HG02885 (cell line): ENCODE measurements at regions not wholly inside any gene's neighbourhood (a gene's known extent, or its start where the extent isn't known, plus 50 kb on each side); places are given as distances from the start of the nearest gene placed in this dataset.

Experiments
- ATAC-seq: cut with Tn5 transposase; IDR thresholded peaks from one replicate; pipeline ENCODE4 v1.9.1; 2021; ENCODE audit warnings: mild to moderate bottlenecking; ENCODE audit not compliant: unreplicated experiment, poor library complexity

DNA sequence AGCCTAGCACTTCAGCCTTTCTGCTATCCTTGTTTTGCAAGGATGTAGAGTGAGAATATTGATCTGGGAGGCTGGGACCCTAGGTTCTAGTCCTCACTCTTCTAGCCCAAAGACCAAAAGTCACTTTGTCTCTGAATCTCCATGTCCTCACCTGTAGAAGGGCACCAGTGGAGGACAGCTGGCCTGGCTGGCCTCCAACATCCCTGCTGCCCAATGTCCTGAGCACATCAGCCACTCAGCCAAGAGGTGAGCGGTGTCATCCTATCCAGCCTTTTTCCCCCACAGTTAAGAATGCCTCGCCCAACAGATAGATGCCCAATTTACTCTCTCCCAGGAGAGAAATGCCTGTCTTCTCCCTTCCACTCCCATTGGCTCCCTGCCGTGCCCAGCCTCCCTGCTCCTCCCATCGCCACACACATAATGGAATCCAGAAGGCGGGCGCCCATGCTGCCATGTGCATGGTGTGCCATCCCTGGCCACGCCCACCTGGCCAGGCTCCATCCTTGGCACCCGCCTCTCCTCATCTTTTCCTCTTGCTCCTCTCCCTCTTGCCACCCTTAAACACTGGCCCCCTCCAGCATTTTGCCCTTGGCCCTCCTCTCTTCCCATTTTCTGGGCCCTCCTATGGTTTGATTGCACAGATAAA lies 157.3 kb upstream of the SDK2 start:
- no peak for ATAC-seq

DNA sequence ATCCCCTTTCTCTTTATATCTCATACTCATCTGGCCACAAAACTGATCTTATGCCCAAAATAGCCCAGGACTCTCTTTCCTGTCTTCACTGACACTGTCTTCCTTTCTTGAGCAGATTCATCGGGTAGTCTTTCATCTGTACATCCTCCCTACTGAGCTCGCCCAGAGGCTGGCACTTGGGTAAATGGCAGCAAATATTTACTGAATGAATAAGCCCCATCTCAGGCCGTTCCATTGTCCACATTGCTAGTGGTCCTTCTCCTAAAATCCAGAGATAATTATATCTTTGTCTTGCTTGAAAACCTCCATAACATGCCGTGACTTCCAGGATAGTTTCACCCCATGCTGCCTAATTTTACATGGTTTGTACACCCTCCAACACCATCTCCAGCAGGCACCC lies 158.1 kb upstream of the SDK2 start:
- no peak for ATAC-seq

DNA sequence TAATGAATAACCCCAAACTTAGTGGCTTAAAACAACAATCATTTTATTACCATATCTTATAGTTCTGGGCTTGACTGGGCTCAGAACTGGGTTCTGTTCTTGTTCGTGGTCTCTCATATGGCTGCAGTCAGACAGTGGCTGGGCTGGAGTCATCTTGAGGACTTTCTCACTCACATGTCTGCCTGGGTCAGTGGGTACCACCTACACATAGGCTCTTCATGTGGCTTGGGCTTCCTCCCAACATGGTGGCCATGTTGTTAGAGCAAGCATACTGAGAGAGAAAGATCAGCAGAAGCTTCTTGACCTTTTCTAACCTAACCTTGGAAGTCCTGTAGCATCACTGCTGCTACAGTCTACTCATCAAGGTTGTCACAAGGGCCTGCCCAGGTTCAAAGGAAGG lies 158.6 kb upstream of the SDK2 start:
- ATAC-seq, result no peak

DNA sequence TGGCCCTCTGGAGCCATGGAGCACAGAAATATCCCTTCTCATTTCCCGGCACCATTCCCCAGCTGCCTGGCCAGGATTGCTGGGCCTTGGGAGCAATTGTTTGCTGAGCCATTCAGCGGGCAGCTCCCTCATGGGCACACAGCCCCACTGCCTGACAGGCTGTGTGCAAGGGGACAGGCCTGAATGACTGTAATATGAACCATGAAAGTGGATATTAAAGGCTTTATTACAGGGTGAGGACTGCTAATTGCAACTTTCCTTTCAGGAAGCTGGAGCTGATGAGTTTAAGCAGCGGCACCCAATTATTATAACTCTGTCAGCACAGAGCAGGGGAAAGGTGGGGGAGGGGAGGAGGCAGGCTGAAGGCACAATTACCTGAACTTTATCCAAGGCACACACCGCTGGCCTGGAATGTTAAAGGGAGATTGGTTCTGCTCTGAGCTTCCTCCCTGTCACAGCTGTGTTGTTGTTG lies 159.8 kb upstream of the SDK2 start:
- ATAC-seq, result no peak

DNA sequence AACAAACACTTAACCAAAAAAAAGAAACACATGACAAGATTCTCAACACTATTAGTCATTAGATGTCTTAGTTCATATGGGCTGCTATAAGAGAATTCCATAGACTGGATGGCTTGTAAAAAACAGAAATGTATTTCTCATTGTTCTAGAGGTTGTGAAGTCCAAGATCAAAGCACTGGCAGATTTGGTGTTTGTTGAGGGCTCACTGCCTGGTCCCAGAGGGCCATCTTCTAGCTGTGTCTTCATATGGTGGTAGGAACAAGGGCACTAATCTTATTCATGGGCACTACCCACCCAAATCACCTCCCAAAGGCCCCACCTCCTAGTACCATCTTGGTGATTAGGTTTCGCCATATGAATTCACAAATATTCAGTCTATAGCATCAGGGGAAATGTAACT lies 162.5 kb upstream of the SDK2 start:
- ATAC-seq, result no peak

DNA sequence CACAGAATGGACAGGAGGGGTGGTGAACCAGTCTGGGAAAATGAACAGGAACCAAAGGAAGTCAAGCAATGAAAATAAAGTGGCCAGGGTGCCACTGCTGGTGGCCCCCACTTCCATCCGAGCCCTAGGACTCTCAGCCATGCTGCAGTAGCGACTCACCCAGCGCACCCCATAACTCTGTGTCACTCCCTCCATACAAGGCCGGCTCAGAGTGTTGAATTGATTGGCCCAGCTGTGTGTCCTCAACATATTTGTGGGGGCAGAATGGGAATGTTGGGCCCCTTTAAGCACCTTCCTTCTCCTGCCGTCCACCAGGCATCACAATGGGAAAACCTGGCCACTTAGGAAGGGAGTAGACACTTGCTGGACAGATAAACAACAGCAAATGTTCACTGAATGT lies 169.0 kb upstream of the SDK2 start:
- no peak for ATAC-seq

DNA sequence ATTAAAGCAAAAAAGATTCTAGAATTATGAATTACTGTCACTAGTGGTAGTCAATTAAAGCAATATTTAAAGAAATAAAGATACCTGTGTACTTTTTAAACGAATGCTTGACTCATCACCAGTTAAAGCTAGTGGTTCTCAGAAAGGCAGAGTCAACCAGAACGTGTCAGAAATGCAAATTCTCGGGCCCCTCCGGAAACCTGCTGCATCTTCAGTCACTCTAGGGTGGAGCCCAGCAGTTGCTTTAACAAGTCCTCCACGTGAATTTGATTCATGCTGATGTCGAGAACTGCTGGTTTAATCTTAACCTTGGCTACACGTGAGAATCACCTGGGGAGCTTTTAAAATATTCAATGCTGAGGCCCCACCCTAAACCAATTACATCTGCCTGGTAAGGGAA lies 169.8 kb upstream of the SDK2 start:
- ATAC-seq, result no peak

DNA sequence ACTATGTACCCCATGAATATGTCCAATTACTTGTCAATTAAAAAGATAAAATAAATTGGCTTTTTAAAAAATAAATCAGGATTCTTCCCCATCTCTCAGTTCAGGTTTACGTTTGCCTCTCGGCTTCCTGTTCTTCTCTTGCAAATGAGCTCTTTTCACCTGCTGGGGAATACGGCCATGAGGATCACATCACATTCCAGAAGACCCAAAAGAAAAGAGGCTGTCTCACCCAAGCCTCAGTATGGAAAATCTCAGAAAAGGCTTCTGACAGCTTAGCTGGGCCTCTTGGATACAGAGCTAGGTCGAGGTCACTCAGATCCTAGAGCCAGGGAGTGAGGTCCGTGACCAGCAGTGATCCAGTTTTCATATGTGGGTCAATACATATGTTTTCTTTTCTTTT lies 171.2 kb upstream of the SDK2 start:
- ATAC-seq, result no peak

DNA sequence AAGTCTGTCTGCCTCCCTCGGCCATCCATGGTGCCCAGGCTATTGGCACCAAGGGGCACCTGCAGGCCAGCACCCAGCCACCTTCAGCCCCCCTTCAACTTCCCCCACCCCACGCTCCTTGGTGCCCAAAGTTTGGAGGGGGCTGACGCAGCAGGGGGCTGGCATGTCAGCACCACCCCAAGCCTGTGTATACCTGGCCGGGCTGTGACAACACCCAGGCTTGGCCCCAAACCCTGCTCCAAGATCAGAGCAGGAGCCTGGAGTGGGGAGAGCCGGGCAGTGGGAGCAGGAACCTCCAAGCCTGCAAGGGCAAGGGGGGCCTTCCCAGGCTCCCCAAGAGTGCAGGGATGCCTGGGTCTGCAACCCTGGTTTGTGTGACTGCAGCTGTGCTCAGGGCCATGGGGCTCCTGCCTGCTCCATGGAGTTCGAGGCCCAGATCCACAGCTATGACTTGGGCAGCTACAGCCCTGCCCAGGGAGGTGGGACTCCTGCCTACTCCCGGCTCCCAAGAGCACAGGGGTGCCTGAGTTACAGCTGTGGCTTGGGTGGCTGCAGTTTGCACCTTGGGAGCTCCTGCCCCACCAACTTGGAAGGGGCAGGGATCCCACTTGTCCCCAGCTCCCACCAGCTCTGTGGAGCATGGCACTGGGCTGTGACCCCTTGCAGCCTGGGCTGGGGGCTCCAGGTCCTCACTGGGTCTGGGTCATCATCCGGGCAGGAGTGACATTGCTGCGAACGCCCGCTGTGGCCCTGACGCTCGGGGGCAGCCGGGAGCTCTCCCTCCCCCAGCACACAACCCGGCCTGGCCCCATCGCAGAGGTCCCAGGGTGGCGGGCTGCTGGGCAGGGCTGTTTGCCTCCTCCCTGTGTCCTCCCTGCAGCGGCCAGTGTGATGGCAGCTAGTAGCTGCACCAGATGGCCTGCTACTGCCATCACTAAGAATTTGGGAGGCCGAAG lies 175.5 kb upstream of the SDK2 start:
- ATAC-seq, result no peak

DNA sequence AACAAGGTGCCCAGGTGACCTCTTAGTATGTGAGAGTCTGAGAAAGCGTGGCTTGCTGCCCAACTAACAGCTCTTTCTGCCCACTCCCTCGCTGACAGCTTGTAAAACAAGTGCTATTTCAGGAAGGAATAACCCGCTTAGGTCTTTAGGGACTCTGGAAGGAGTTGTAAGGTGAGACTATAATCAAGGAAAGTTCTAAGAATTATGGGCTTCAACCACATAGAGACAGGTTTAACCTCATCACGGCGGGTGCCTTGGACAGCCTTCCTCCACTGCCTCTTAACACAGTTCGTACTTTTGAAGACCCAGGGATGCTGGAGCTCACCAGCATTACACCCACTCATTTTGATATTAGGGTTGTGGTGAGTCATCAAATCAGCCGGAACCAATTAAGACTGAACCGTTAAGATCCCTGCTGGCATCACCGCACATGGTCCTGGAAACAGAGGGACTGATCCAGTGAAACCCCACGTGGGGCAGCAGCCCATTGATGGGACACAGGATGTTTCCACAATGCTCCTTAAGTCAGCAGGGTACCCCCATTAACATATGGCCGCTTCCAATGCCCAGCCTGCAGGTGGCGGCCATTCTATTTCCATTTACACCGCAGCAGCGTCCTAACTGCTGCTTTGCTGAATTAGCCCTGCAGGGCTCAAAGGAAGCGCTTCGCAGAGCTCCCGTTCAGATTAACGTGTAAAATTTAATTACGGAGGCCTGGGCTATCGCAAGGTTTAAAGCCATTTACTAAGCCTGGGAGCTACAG lies 176.6 kb upstream of the SDK2 start:
- no peak for ATAC-seq

DNA sequence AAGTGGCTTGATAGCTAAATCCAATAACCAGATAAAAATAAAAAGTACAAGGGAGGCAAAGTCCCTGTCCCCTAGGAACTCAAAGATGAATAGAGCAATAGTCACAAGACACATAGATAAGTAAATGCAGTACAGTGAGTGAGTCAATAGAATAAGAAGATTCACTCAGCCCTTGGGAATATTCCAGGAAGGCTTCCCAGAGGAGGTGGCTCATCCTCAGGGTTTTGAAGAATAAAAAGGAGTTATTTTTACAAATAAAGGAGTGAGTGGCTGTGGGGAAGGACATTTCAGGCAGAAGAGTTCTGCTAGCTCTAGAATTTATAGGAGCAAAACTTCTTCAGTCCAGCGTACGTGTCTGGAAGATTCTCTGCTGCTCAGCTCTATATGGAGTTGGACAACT lies 177.4 kb upstream of the SDK2 start:
- no peak for ATAC-seq

DNA sequence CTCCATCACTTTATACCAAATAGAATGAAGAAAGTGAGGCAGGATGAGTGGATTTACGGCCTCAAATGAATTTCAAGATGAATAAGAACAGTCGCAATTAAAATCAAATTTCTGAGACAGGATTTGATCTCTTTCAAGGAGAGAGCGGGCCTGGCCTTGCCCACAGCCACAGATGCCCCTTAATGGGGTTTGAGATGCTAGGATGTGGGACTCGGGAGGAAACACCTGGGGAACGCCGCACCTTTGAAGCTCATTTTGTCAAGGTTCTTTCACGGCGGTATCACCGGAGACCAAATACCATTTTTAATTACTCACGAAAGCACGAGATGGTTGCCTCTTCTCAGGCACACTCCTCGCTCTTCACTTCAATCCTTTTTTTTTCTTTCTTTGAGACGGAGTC lies 178.1 kb upstream of the SDK2 start:
- no peak for ATAC-seq

DNA sequence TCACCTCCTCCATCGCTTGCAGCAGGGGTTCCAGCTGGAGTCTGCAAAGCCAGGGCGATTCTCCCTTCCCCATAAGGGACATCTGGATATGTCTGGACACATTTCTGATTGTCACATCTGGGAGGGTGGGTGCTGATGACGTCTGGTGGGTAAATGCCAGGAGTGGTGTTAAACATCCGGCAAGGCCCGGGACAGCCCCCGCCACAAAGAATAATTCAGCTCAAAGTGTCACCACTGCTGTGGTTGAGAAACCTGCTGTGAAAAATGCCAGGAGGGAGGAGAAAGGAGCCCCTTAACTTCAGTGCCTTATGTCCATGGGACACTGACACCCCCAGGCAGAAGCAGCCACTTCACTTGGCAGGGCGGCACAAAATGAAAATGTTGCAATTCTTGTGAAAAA lies 179.4 kb upstream of the SDK2 start:
- ATAC-seq, result no peak

DNA sequence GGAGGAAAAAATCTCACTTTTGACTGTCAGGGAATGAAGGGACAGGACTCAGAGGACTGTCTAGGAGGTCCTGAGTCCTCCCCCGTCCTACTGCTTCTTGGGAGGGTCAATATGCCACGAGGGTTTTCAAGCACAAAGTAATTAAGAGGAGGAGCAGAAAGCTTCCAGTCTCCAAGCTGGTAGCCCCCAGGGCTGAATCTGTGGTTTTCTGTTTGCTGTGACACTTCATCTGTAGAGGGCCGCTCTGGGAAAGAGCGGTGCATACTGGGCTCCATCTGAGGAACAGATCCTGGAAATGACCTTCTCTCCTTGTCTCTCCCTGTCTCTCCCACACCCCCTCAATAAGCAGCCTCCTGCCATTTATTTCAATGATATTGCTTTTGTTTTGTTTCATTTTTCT lies 180.1 kb upstream of the SDK2 start:
- ATAC-seq, result no peak

DNA sequence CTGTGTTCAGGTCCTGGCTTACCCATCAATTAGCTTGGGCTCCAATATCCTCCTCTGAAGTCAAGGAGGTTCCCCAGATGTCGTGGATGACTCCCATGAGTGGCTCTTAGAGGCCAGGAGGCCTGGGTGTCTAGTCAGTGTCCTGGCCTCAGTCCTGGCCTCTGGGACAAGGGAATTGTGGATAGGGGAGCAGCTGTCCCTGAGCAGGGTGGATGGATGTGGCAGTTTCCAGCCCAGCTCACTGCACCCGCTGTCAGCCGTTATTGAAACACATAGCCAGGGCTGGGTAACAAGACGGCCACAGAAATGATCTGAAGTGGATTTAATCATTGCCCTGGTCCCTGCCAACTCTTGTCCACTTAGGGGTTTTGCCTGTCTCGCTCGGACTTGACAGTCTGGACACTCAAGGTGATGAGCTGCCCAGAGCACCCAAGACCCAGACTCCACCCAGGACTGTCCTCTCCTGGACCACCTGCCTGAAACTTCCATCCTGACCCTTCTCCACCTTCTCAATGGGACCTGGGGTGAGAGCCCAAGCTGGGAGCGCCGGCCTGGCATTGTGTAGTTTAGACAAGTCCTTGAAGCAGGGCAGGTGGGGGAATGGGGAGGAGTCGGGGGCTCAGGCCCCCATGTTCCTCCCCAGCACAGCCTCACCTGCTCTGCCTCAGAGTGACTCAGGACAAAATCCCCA lies 182.1 kb upstream of the SDK2 start:
- no peak for ATAC-seq

DNA sequence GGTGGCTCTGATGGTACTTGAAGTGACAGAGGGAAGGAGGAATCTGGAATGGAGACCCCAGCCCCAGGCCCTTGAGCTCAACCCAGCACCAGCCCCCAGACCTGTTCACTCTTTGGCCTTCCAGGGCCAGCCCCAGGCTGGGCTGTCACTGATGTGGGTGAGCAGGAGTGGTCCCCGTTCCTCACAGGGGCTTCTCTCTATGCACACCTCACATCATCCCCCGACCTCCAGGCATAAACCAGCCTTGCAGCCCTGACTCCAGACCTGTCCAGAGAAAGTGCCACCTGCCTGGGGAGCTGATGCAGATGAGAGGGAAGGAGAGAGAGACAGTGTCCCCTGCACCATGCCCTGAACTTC lies 182.6 kb upstream of the SDK2 start:
- no peak for ATAC-seq

DNA sequence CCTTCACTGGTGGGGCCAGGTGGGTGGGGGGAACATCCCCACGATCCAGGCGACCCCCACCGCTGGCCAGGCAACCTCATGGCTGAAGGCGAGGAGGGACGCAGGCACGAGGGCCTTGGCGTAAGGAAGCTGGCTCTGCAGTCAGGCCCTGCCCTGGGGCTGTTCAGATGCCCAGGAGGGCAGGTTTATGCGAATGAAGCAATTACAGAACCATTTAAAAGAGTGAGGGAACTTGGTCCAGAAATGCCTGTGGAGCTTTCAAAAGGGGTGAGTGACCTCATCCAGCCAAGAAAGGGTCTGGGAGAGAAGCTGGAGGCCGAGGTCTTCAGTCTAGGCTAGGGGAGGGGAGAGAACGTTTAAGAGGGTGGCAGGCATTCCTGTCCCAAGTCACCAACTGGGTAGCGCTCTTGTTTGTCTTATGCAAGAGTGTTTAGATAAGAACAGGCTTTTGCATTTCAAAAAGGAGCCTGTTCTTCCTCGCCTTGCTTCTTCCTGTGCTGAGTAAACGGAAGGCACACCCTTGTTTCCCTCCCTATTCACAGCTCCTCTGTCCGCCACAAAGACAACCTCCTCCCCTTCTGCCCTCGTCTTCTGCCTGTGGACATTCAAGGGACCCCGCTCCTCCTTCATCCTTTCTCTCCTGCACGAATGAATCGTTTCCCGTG lies 183.5 kb upstream of the SDK2 start:
- ATAC-seq, result no peak

DNA sequence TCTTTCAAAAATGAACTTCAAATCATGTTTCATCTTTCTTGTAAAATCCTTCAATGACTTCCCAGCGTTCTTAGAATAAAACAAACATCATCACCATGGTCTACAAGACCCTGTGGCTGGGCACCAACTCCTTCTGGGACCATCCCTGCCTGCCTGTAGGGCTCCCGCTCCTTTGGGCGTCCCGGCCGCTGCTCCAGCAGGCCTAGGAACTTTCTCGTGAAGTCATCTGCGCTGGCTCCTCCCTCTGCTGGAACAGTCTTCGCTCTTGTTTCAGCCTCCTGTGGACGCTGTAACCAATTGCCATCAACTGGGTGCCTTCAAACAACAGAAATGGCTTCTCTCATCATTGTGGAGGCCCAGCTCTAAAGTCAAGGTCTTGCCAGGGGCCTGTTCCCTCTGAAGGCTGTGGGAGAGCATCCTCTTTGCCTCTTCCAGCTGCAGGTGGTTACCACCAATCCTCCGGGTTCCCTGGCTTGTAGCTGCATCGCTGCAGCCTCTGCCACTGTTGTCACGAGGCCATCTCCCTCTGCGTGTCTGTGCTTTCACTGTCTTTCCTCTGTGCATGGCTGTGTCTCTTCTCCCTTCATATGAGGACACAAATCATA lies 185.5 kb upstream of the SDK2 start:
- ATAC-seq, result no peak

DNA sequence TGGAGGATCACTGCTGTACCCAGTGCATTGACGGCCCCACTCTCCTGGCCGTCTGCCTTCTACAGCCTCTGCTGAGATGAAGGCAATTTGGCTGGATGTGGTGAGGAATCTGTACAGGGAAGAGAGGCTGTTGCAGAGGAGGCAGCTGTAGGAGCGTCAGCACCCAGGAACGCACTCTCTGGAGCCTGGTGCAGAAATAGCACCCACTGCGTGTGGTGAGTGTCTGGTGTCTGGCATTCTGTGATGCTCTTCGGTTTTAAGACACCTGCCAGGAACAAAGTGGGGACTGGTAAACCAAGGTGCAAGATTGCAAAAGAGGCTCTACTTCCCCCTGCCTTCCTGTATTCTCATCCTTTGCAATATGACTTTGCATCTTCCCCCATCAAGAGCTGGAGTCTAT lies 187.5 kb upstream of the SDK2 start:
- no peak for ATAC-seq
